ENCODE measurements at regions not wholly inside any gene's neighbourhood (a gene's known extent, or its start where the extent isn't known, plus 50 kb on each side); places are given as distances from the start of the nearest gene placed in this dataset.

- no peak for DNase-seq (ENCODE audit: low spot score)
- no peak for TF ChIP-seq CTCF (IDR thresholded peaks at IDR 0.05)
- Histone ChIP-seq H3K4me3 (no peak overlapping the region), H3K27ac (no peak overlapping the region)
Observed at GRCh38 chr6:92274588-92274987, 1144.8 kb downstream of the EPHA7 start.

GRCh38 chr6:92273694-92274093 lies 1145.7 kb downstream of the EPHA7 start:
- TF ChIP-seq CTCF (IDR thresholded peaks at IDR 0.05) = no peak
- H3K27ac ChIP-seq = no peak overlapping the region
- DNase-seq (ENCODE audit: low spot score) = no peak
- H3K4me3 ChIP-seq = no peak overlapping the region

GRCh38 chr6:92271091-92271490 lies 1148.3 kb downstream of the EPHA7 start:
- TF ChIP-seq CTCF (IDR thresholded peaks at IDR 0.05) = no peak
- no peak overlapping the region for H3K4me3 ChIP-seq
- DNase-seq (ENCODE audit: low spot score) = no peak
- H3K27ac ChIP-seq = no peak overlapping the region

- no peak for TF ChIP-seq CTCF (IDR thresholded peaks at IDR 0.05)
- H3K4me3 ChIP-seq = no peak overlapping the region
- no peak overlapping the region for H3K27ac ChIP-seq
- no peak for DNase-seq (ENCODE audit: low spot score)
Observed at GRCh38 chr6:92270365-92270764, 1149.0 kb downstream of the EPHA7 start.

GRCh38 chr6:92267335-92267734 lies 1152.0 kb downstream of the EPHA7 start:
- Histone ChIP-seq H3K27ac (no peak overlapping the region), H3K4me3 (no peak overlapping the region)
- DNase-seq (ENCODE audit: low spot score) = no peak
- no peak for TF ChIP-seq CTCF (IDR thresholded peaks at IDR 0.05)

- Histone ChIP-seq H3K27ac (no peak overlapping the region), H3K4me3 (no peak overlapping the region)
- no peak for TF ChIP-seq CTCF (IDR thresholded peaks at IDR 0.05)
- no peak for DNase-seq (ENCODE audit: low spot score)
Observed at GRCh38 chr6:92263864-92264263, 1155.5 kb downstream of the EPHA7 start.

- no peak for TF ChIP-seq CTCF (IDR thresholded peaks at IDR 0.05)
- Histone ChIP-seq H3K4me3 (no peak overlapping the region), H3K27ac (no peak overlapping the region)
- no peak for DNase-seq (ENCODE audit: low spot score)
Observed at GRCh38 chr6:92259171-92259570, 1160.2 kb downstream of the EPHA7 start.
